NOMO-1 treated with dmso at 0.1 percent for 144 hours (cell line): ENCODE measurements at regions not wholly inside any gene's neighbourhood (a gene's known extent, or its start where the extent isn't known, plus 50 kb on each side); places are given as distances from the start of the nearest gene placed in this dataset.

Source experiments
- DNase-seq: peaks from one replicate; lab custom pipeline; 2025; ENCODE audit not compliant: unreplicated experiment; lab: John Stamatoyannopoulos, UW

DNA sequence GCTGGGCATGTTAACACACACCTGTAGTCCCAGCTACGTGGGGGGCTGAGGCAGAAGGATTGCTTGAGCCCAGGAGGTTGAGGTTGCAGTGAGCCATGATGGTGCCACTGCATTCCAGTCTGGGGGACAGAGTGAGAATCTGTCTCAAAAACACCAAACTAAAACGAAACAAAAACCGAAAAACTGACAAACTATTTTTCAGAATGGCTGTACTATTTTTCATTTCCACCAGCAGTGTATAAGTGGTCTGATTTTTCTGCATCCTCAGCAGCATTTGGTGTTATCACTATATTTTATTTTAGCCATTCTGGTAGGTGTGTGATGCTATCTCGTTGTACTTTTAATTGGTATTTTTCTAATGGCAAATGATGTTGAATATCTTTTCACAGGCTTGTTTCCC is 95.2 kb downstream of the PDCL3 start:
- DNase-seq = no peak

DNA sequence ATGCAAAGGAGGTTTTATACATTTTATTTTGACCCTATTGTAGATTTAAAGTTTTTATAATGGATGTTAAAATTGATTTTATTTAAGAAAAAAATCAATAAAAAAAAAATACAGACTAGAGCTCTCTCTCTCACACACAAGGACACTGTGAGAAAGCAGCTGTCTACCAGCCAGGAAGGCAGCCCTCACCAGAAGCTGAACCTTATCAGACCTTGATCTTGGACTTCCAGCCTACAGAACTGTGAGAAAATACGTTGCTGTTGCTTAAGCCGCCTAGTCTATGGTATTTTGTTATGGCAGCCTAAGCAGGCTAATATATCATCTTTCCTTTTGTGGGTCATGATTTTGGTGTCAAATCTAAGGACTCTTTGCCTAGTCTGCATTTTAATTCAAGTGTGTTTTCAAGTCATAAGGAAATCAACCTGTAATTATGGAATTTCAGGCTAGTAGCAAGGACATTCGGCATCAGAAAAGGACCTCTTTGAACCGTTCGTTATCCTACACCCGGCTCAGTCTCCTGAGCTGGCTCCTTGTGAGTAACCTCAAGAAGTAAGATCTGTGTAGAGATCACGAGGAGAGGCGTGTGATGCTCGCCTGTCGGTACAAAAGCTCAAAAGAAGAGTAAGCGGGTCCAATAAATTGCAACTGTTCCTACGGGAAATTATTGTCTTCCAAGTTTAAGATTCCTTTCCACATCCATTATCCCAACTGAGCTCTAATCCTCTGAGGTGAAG is 98.2 kb downstream of the PDCL3 start:
- DNase-seq = no peak

- DNase-seq = no peak
Measured at GRCh38 chr2:100662866-100663265, 100.1 kb downstream of the PDCL3 start.

- DNase-seq = no peak
Measured at GRCh38 chr2:100664021-100664755, 101.4 kb downstream of the PDCL3 start.

DNA sequence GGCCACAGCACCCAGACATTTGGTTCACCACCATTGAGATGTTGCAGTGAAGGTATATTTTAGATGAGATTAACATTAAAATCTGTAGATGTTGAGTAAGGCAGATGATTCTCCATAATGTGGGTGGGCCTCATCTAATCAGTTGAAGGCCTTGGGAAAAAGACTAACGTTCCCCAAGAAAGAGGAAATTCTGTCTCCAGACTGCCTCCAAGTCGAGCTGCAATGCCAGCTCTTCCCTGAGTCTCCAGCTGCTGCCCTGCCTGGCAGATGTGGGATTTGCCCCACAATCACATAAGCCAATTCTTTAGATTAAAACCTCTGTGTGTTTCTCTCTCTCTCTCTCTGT is 101.9 kb downstream of the PDCL3 start:
- no peak for DNase-seq

GRCh38 chr2:100666996-100667395 is 104.2 kb downstream of the PDCL3 start:
- DNase-seq = no peak

DNA sequence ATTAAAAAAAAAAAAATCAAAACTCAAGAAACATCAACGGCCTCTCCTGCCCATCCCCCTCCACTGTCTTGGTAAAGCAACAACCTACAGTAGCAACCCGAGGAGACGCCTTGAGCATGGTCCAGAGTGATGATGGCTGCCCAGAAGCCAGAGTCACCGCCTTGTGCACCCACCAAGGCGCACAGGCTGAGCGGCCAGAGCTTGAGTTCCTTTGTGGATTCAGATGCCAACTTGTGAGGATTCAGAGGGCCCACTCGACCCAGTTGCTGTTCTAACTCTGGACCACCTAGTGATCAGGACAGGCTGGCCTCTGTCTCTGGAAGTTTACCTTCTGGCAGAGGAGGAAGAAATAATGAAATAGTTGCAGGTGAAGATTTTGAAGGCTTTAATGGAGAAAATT is 105.0 kb downstream of the PDCL3 start:
- DNase-seq = no peak

- DNase-seq = no peak
Measured at GRCh38 chr2:100670232-100670631, 107.4 kb downstream of the PDCL3 start.

GRCh38 chr2:100673115-100673514 is 110.3 kb downstream of the PDCL3 start:
- DNase-seq = no peak

GRCh38 chr2:100673691-100674485 is 111.1 kb downstream of the PDCL3 start:
- no peak for DNase-seq

GRCh38 chr2:100674666-100675065 is 111.9 kb downstream of the PDCL3 start:
- no peak for DNase-seq

- no peak for DNase-seq
Measured at GRCh38 chr2:100675373-100675772, 112.6 kb downstream of the PDCL3 start.

GRCh38 chr2:100675855-100676254 is 113.1 kb downstream of the PDCL3 start:
- no peak for DNase-seq

DNA sequence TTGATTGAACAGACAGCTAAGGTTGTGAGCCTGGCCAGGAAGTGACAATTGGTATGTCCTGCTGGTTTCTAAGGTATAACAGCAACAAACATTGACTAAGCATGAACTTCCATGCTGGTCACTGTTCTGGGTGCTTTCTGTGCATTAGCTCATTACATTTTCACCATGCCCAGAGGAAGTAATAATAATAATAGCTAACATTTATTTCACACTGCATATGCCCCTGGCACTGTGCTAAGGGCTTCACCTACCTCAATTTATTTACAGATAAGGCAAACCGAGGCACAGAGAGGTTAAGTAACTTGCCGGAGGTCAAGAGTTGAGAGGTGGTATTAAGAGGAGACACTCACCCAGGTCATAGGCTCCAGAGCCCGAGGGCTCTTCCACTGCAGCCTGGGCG is 113.6 kb downstream of the PDCL3 start:
- DNase-seq = no peak

DNA sequence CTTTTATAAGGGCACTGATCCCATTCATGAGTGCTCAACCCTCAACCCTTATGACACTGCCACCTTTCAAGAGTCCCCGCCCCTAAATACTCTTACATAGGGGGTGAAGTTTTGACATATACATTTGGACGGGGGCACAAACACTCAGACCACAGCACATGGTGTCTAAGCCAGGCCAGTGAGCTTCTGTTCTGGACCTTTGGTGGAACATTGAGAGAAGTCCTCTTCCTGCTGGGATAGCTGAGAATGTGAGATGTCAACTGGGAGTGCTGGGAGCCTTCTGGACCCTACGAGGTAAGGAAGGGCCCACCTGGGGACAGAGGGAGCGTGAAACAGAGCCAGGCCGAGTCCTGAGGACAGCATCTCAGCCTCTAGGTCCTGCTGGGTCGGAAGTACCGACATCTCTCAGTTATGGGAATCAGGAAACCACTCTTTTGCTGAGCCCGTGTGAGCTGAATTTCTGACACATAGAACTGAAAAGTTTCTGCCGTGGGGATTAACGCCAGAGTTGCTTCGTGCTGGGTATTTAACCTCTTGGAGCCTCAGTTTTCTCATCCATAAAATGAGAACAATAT is 114.9 kb downstream of the PDCL3 start:
- DNase-seq = no peak

- DNase-seq = no peak
Measured at GRCh38 chr2:100679211-100679610, 116.4 kb downstream of the PDCL3 start.

- no peak for DNase-seq
Measured at GRCh38 chr2:100682536-100682935, 119.7 kb downstream of the PDCL3 start.

- no peak for DNase-seq
Measured at GRCh38 chr2:100683231-100683630, 120.4 kb downstream of the PDCL3 start.

GRCh38 chr2:100691846-100692245 is 128.1 kb upstream of the NPAS2 start:
- DNase-seq = no peak

GRCh38 chr2:100692381-100692780 is 127.6 kb upstream of the NPAS2 start:
- DNase-seq = no peak

- no peak for DNase-seq
Measured at GRCh38 chr2:100692906-100693305, 127.0 kb upstream of the NPAS2 start.

GRCh38 chr2:100699131-100699530 is 120.8 kb upstream of the NPAS2 start:
- no peak for DNase-seq
